ENCODE measurements at regions not wholly inside any gene's neighbourhood (a gene's known extent, or its start where the extent isn't known, plus 50 kb on each side); places are given as distances from the start of the nearest gene placed in this dataset.

- TF ChIP-seq, protein P1, sequence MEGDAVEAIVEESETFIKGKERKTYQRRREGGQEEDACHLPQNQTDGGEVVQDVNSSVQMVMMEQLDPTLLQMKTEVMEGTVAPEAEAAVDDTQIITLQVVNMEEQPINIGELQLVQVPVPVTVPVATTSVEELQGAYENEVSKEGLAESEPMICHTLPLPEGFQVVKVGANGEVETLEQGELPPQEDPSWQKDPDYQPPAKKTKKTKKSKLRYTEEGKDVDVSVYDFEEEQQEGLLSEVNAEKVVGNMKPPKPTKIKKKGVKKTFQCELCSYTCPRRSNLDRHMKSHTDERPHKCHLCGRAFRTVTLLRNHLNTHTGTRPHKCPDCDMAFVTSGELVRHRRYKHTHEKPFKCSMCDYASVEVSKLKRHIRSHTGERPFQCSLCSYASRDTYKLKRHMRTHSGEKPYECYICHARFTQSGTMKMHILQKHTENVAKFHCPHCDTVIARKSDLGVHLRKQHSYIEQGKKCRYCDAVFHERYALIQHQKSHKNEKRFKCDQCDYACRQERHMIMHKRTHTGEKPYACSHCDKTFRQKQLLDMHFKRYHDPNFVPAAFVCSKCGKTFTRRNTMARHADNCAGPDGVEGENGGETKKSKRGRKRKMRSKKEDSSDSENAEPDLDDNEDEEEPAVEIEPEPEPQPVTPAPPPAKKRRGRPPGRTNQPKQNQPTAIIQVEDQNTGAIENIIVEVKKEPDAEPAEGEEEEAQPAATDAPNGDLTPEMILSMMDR (IDR thresholded peaks at IDR 0.05) = no peak
- TF ChIP-seq POLR2A (IDR thresholded peaks at IDR 0.05) = no peak
Observed at GRCh38 chr6:14521141-14521540, 403.6 kb downstream of the CD83 start.
